Endothelial cell of umbilical vein (primary cell): ENCODE measurements at regions not wholly inside any gene's neighbourhood (a gene's known extent, or its start where the extent isn't known, plus 50 kb on each side); places are given as distances from the start of the nearest gene placed in this dataset.

ENCODE experiments used
- BruUV-seq: library from RNA; stranded (reverse); fragments of 400-500 nt; replicated peaks from 2 replicates; lab custom pipeline; 2021; lab: Mats Ljungman, UMichigan
- CTCF ChIA-PET: fragments of 300-600, 350-600 bp; sonication (Branson Sonifier 250); formaldehyde crosslinking; loops from one replicate; lab custom pipeline; 2021; ENCODE audit warnings: antibody characterized with exemption, inconsistent platforms; lab: Charles Lee
- POLR2A ChIA-PET: fragments of 300-600, 350-600 bp; sonication (Branson Sonifier 250); formaldehyde crosslinking; loops from one replicate; lab custom pipeline; 2021; ENCODE audit warnings: antibody characterized with exemption, inconsistent platforms; lab: Charles Lee
- DNase-seq: peaks from one replicate; pipeline ENCODE4 v3.0.0-alpha.2; 2011; ENCODE audit warnings: low read depth, low spot score
- FAIRE-seq: peaks from 2 replicates; lab custom pipeline; 2011; peaks lifted over from hg19 to GRCh38; lab: Jason Lieb, UNC
- H2AFZ ChIP-seq: 2 replicates; pipeline ENCODE4 v1.6.0; 2012; ENCODE audit warnings: low read depth, low read length, control low read depth, inconsistent platforms
- H3K27ac ChIP-seq: 2 replicates; pipeline ENCODE4 v1.5.1; 2011; ENCODE audit warnings: low read depth, mild to moderate bottlenecking, control low read depth, low read length, moderate library complexity; ENCODE audit not compliant: insufficient read depth
- H3K27me3 ChIP-seq, 2 experiments: 2 replicates each; pipeline versions ENCODE4 v1.6.0 to v1.6.1; 2011; ENCODE audit warnings: low read length in 2 of 2, mixed read lengths in 1 of 2; ENCODE audit not compliant: control insufficient read depth in 2 of 2, insufficient read depth in 2 of 2
- H3K36me3 ChIP-seq, 2 experiments: 2 replicates in 1 of 2; 3 replicates in 1 of 2; pipeline ENCODE4 v1.5.1; 2011; ENCODE audit warnings: low read length in 2 of 2, mild to moderate bottlenecking in 1 of 2, moderate library complexity in 1 of 2; ENCODE audit not compliant: control insufficient read depth in 2 of 2, insufficient read depth in 2 of 2; ENCODE audit errors: extremely low read depth in 1 of 2
- H3K4me1 ChIP-seq: 3 replicates; pipeline ENCODE4 v1.5.1; 2011; ENCODE audit warnings: mild to moderate bottlenecking, low read length; ENCODE audit not compliant: control insufficient read depth, insufficient read depth; ENCODE audit errors: extremely low read depth
- H3K4me2 ChIP-seq: 2 replicates; pipeline ENCODE4 v1.6.1; 2011; ENCODE audit warnings: low read length, control low read depth, mixed read lengths; ENCODE audit not compliant: insufficient read depth
- H3K4me3 ChIP-seq, 3 experiments: fragments of 200-600 bp in 1 of 3; sonication (generic), shearing (Covaris generic) in 1 of 3; replicated peaks in 1 of 3; 2 replicates each; pipeline ENCODE4 v1.5.1; 2011 to 2016; ENCODE audit warnings: control low read depth in 3 of 3, low read length in 3 of 3, mild to moderate bottlenecking in 2 of 3, inconsistent platforms in 1 of 3, low read depth in 1 of 3, moderate library complexity in 1 of 3; ENCODE audit not compliant: insufficient read depth in 1 of 3
- H3K79me2 ChIP-seq: 2 replicates; pipeline ENCODE4 v1.6.0; 2012; ENCODE audit warnings: low read length, inconsistent platforms; ENCODE audit not compliant: control insufficient read depth, insufficient read depth
- H3K9ac ChIP-seq: replicated peaks from 2 replicates; pipeline ENCODE3; 2011; ENCODE audit warnings: low read length, control low read depth; ENCODE audit not compliant: insufficient read depth; ENCODE audit errors: extremely low read depth
- H3K9me1 ChIP-seq: replicated peaks from 3 replicates; pipeline ENCODE4 v1.6.0; 2011; ENCODE audit warnings: mild to moderate bottlenecking, low read length; ENCODE audit not compliant: control insufficient read depth, insufficient read depth; ENCODE audit errors: extremely low read depth
- H3K9me3 ChIP-seq: replicated peaks from 2 replicates; pipeline ENCODE4 v1.5.1; 2012; ENCODE audit warnings: low read length, inconsistent platforms; ENCODE audit not compliant: control insufficient read depth, insufficient read depth
- H4K20me1 ChIP-seq: replicated peaks from 2 replicates; pipeline ENCODE3; 2011; ENCODE audit warnings: mild to moderate bottlenecking, low read length; ENCODE audit not compliant: control insufficient read depth, insufficient read depth; ENCODE audit errors: extremely low read depth
- CTCF ChIP-seq, 2 donors: IDR thresholded peaks; 1 replicate in 1 of 2; 2 replicates in 1 of 2; pipeline ENCODE4 v1.5.1; 2011; ENCODE audit warnings: low read length in 2 of 2, mild to moderate bottlenecking in 2 of 2, moderate library complexity in 2 of 2, control low read depth in 1 of 2, inconsistent platforms in 1 of 2, low read depth in 1 of 2; ENCODE audit not compliant: insufficient read depth in 1 of 2; ENCODE audit errors: extremely low read depth in 1 of 2
- EZH2 ChIP-seq: IDR thresholded peaks from 2 replicates; pipeline ENCODE4 v1.6.1; 2012; ENCODE audit warnings: borderline replicate concordance, low read depth, mild to moderate bottlenecking, moderate library complexity, low read length, inconsistent platforms; ENCODE audit not compliant: severe bottlenecking
- FOS ChIP-seq: IDR thresholded peaks from 2 replicates; pipeline ENCODE4 v1.6.1; 2011; ENCODE audit warnings: mild to moderate bottlenecking, low read length, moderate library complexity, borderline replicate concordance; ENCODE audit not compliant: insufficient read depth
- GATA2 ChIP-seq: IDR thresholded peaks from 2 replicates; pipeline ENCODE4 v1.7.0; 2011; ENCODE audit warnings: low read depth, mild to moderate bottlenecking, moderate library complexity, mixed read lengths, low read length; ENCODE audit not compliant: insufficient read length, insufficient read depth
- JUN ChIP-seq: IDR thresholded peaks from 2 replicates; pipeline ENCODE4 v1.6.1; 2011; ENCODE audit warnings: borderline replicate concordance, low read depth; ENCODE audit not compliant: insufficient read length, insufficient read depth
- MAX ChIP-seq: IDR thresholded peaks from 2 replicates; pipeline ENCODE4 v1.6.1; 2011; ENCODE audit not compliant: insufficient read depth, insufficient read length
- MYC ChIP-seq: IDR thresholded peaks from one replicate; pipeline ENCODE4 v1.6.1; 2011; ENCODE audit warnings: mild to moderate bottlenecking, low read depth, low read length
- POLR2A ChIP-seq: IDR thresholded peaks from 2 replicates; pipeline ENCODE4 v1.6.1; 2012; ENCODE audit warnings: low read depth, mild to moderate bottlenecking, control low read depth, low read length
- POLR2AphosphoS5 ChIP-seq: IDR thresholded peaks from 2 replicates; pipeline ENCODE4 v1.6.1; 2012; ENCODE audit warnings: low read depth, mild to moderate bottlenecking, control low read depth, low read length, moderate library complexity; ENCODE audit not compliant: insufficient read depth
- dilution Hi-C: fragments of 300-500 bp; cut with MboI; formaldehyde crosslinking; loops from one replicate; pipeline ENCODE4 v1.15.0; 2019; ENCODE audit warnings: low sequenced_read_pairs; ENCODE audit not compliant: extremely low pct_ligation_motif_present
- intact Hi-C: fragments of 100-400 bp; cut with micrococcal nuclease; formaldehyde crosslinking; loops from one replicate; pipeline ENCODE4 v1.10.0; 2022

- dilution Hi-C loops, result no loop called here
- no peaks in the 10 kb centered on the region for H3K27me3 ChIP-seq
- DNase-seq (no peak), FAIRE-seq (no peak)
- no peak overlapping the region for H3K27ac ChIP-seq
- intact Hi-C loops, result no loop called here
- no peak overlapping the region for H3K4me2 ChIP-seq
- H3K9me3 ChIP-seq, result peaks cover 5% of the 10 kb centered on the region
- TF ChIP-seq FOS (no peak), POLR2AphosphoS5 (no peak), MYC (no peak), JUN (no peak), POLR2A (no peak), EZH2 (no peak), CTCF (IDR thresholded peaks at IDR 0.05; ENCODE audit: extremely low read depth in 1 of 2, insufficient read depth in 1 of 2, low read depth in 1 of 2, low read length in 2 of 2) (no peak), GATA2 (no peak), MAX (no peak)
- no peaks in the 10 kb centered on the region for H3K9me1 ChIP-seq
- CTCF ChIA-PET, result no interaction called here
- H3K4me3 ChIP-seq, result no peak overlapping the region
- H3K9ac ChIP-seq, result no peak overlapping the region
- no peaks in the 10 kb centered on the region for H3K36me3 ChIP-seq
- POLR2A ChIA-PET, result no interaction called here
- no peaks in the 10 kb centered on the region for H4K20me1 ChIP-seq
- no peak overlapping the region for H2AFZ ChIP-seq
- H3K4me1 ChIP-seq, result no peaks in the 10 kb centered on the region
- no peaks in the 10 kb centered on the region for H3K79me2 ChIP-seq
- BruUV-seq, result no TSS peak
These were observed 273.3 kb downstream of the TRIML1 start for GRCh38 chr4:188412499-188412898.
